ENCODE measurements at regions not wholly inside any gene's neighbourhood (a gene's known extent, or its start where the extent isn't known, plus 50 kb on each side); places are given as distances from the start of the nearest gene placed in this dataset.

DNA sequence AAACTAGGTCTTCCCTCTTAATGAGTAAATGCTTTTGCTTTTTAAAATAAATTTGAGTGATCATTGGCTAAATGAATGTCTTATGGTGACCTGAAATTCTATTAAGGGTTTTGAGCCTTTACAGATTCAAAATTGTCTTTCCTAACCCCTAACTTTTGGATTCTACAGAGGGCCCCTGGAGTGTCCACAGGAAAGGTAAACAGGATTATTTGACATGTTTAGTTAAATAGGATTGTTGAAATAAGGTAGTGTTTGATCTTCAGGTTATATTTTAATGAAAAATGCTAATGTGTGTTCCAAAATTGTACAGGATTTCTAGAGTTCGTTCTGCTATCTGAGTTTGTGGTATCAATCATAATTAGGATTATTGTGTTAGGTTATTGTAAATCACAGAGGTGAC lies 55.9 kb upstream of the GJB6 start:
- Histone ChIP-seq H3K27ac (ENCODE audit: insufficient read length, low read depth, low read length) (no peak overlapping the region), H2BK12ac (ENCODE audit: insufficient read length, low read depth, low read length) (no peak overlapping the region), H3K9ac (ENCODE audit: extremely low read depth, insufficient read length, low read length) (no peak overlapping the region), H3K27me3 (ENCODE audit: insufficient read depth, low read length) (no peaks in the 10 kb centered on the region), H3K56ac (ENCODE audit: insufficient read length, low read depth, low read length) (no peak overlapping the region), H2BK5ac (ENCODE audit: insufficient read length, low read length) (no peak overlapping the region), H2AK5ac (ENCODE audit: insufficient read length, low read length) (no peak overlapping the region), H3K79me1 (ENCODE audit: insufficient read depth, low read depth, low read length, poor library complexity, severe bottlenecking) (no peaks in the 10 kb centered on the region), H4K8ac (replicated peaks; ENCODE audit: insufficient read length, low read depth, low read length) (no peak overlapping the region), H2BK15ac (ENCODE audit: low read depth, low read length) (no peak overlapping the region), H4K20me1 (ENCODE audit: control insufficient read depth, insufficient read depth, insufficient read length) (no peaks in the 10 kb centered on the region), H4K91ac (ENCODE audit: insufficient read length, low read depth, low read length) (no peak overlapping the region), H4K5ac (ENCODE audit: insufficient read length, low read depth, low read length) (no peak overlapping the region), H3K23ac (ENCODE audit: insufficient read length, low read depth, low read length) (no peak overlapping the region), H3K23me2 (ENCODE audit: insufficient read length, low read depth, low read length, poor library complexity, severe bottlenecking) (no peaks in the 10 kb centered on the region), H3K9me3 (ENCODE audit: control insufficient read depth, low read depth, low read length) (peaks cover 20% of the 10 kb centered on the region), H2BK120ac (ENCODE audit: low read depth, low read length, poor library complexity, severe bottlenecking) (no peak overlapping the region), H3K4me2 (ENCODE audit: insufficient read depth, insufficient read length, low read length) (no peak overlapping the region), H3K14ac (ENCODE audit: insufficient read depth, low read length) (no peak overlapping the region), H3K79me2 (ENCODE audit: insufficient read depth, low read length) (no peaks in the 10 kb centered on the region), H3K4ac (ENCODE audit: low read depth, low read length) (no peak overlapping the region), H3K18ac (ENCODE audit: insufficient read length, low read depth, low read length) (no peak overlapping the region), H3K4me1 (ENCODE audit: insufficient read depth, low read length) (no peaks in the 10 kb centered on the region), H2BK20ac (ENCODE audit: low read depth, low read length, poor library complexity, severe bottlenecking) (no peak overlapping the region), H2AFZ (ENCODE audit: low read length) (no peak overlapping the region), H3T11ph (ENCODE audit: low read length) (no peak overlapping the region)
- H3K4me3 Mint-ChIP-seq: no peak overlapping the region
- H3K27ac Mint-ChIP-seq: no peak overlapping the region
- peaks cover 7 to 10% (median 8%) of the 10 kb centered on the region in 3 experiments; a peak in 4 of 7 replicates for H3K36me3 Mint-ChIP-seq (ENCODE audit: insufficient read depth in 1 of 3, low read depth in 3 of 3)
- no peak for DNase-seq
- H3K27me3 Mint-ChIP-seq (ENCODE audit: low read depth): no peaks in the 10 kb centered on the region; the same call in none of the 2 replicates
- TF ChIP-seq, protein P1, sequence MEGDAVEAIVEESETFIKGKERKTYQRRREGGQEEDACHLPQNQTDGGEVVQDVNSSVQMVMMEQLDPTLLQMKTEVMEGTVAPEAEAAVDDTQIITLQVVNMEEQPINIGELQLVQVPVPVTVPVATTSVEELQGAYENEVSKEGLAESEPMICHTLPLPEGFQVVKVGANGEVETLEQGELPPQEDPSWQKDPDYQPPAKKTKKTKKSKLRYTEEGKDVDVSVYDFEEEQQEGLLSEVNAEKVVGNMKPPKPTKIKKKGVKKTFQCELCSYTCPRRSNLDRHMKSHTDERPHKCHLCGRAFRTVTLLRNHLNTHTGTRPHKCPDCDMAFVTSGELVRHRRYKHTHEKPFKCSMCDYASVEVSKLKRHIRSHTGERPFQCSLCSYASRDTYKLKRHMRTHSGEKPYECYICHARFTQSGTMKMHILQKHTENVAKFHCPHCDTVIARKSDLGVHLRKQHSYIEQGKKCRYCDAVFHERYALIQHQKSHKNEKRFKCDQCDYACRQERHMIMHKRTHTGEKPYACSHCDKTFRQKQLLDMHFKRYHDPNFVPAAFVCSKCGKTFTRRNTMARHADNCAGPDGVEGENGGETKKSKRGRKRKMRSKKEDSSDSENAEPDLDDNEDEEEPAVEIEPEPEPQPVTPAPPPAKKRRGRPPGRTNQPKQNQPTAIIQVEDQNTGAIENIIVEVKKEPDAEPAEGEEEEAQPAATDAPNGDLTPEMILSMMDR (conservative IDR thresholded peaks at IDR 0.05): no peak
- H3K4me1 Mint-ChIP-seq: no peaks in the 10 kb centered on the region
- peaks cover 31 to 36% of the 10 kb centered on the region in 2 experiments for H3K9me3 Mint-ChIP-seq
- WGBS (ENCODE audit: extremely low coverage, insufficient read length, low lambda C conversion rate): no CpG with 5 or more reads among the region's 1 CpG
